CD14-positive monocyte (primary cell): ENCODE measurements at regions not wholly inside any gene's neighbourhood (a gene's known extent, or its start where the extent isn't known, plus 50 kb on each side); places are given as distances from the start of the nearest gene placed in this dataset.
"Not testable (repeated sequence)": the region's sequence is repeated elsewhere in the genome, so short reads cannot be mapped to it uniquely, and the experiment has no call there.

Experiments
- DNase-seq, 3 donors: peaks; one replicate each; pipeline ENCODE4 v3.0.0-alpha.2; 2011 to 2022
- H2AFZ ChIP-seq: 2 replicates; pipeline ENCODE4 v1.6.0; 2012; ENCODE audit warnings: mild to moderate bottlenecking, low read depth, low read length, inconsistent platforms; ENCODE audit not compliant: insufficient read depth, poor library complexity, severe bottlenecking
- H3K27ac ChIP-seq, 2 donors: 1 replicate in 1 of 2; 2 replicates in 1 of 2; pipeline ENCODE4 v1.5.1; 2012 to 2013; ENCODE audit warnings: low read length in 2 of 2, control low read depth in 1 of 2, inconsistent platforms in 1 of 2, low read depth in 1 of 2, mild to moderate bottlenecking in 1 of 2
- H3K27me3 ChIP-seq, 2 donors: one replicate each; pipeline versions ENCODE4 v1.6.0 to v1.6.1; 2011 to 2013; ENCODE audit warnings: low read length in 2 of 2; ENCODE audit not compliant: control insufficient read depth in 2 of 2, insufficient read depth in 2 of 2
- H3K36me3 ChIP-seq, 2 donors: replicated peaks in 1 of 2; 1 replicate in 1 of 2; 2 replicates in 1 of 2; pipeline versions ENCODE4 v1.5.1 to v1.6.1; 2012 to 2013; ENCODE audit warnings: low read length in 2 of 2, control low read depth in 1 of 2, inconsistent platforms in 1 of 2, mild to moderate bottlenecking in 1 of 2; ENCODE audit not compliant: insufficient read depth in 2 of 2, control insufficient read depth in 1 of 2
- H3K4me1 ChIP-seq, 2 donors: 1 replicate in 1 of 2; 2 replicates in 1 of 2; pipeline versions ENCODE4 v1.5.1 to v1.6.1; 2012 to 2013; ENCODE audit warnings: low read length in 2 of 2, control low read depth in 1 of 2, inconsistent platforms in 1 of 2, mild to moderate bottlenecking in 1 of 2, moderate library complexity in 1 of 2; ENCODE audit not compliant: insufficient read depth in 2 of 2, control insufficient read depth in 1 of 2
- H3K4me2 ChIP-seq: replicated peaks from 2 replicates; pipeline ENCODE3; 2012; ENCODE audit warnings: low read length, moderate library complexity, mild to moderate bottlenecking; ENCODE audit not compliant: poor library complexity, severe bottlenecking; ENCODE audit errors: extremely low read depth
- H3K4me3 ChIP-seq, 3 experiments: fragments of 200-600 bp in 1 of 3; sonication (generic) in 1 of 3; replicated peaks in 1 of 3; 1 replicate in 2 of 3; 2 replicates in 1 of 3; pipeline ENCODE4 v1.5.1; 2011 to 2013; ENCODE audit warnings: low read length in 3 of 3, mild to moderate bottlenecking in 3 of 3, control low read depth in 2 of 3, low read depth in 2 of 3, inconsistent platforms in 1 of 3, moderate library complexity in 1 of 3
- H3K79me2 ChIP-seq: 2 replicates; pipeline ENCODE4 v1.6.0; 2012; ENCODE audit warnings: mild to moderate bottlenecking, control low read depth, inconsistent platforms, low read length, moderate library complexity; ENCODE audit not compliant: insufficient read depth
- H3K9ac ChIP-seq: 2 replicates; pipeline ENCODE4 v1.6.0; 2017; ENCODE audit warnings: low read length, mild to moderate bottlenecking; ENCODE audit not compliant: insufficient read depth, poor library complexity, severe bottlenecking
- H3K9me3 ChIP-seq, 2 donors: replicated peaks in 1 of 2; 1 replicate in 1 of 2; 2 replicates in 1 of 2; pipeline versions ENCODE4 v1.5.1 to v1.6.1; 2012 to 2013; ENCODE audit warnings: low read length in 2 of 2, control low read depth in 1 of 2; ENCODE audit not compliant: control insufficient read depth in 1 of 2, insufficient read depth in 1 of 2
- H4K20me1 ChIP-seq: 2 replicates; pipeline ENCODE4 v1.6.0; 2012; ENCODE audit warnings: mild to moderate bottlenecking, low read length, control low read depth, moderate library complexity; ENCODE audit not compliant: insufficient read depth
- H3K27ac Mint-ChIP-seq, 7 donors: one replicate each; pipeline ENCODE4 v1.8.0; 2020; ENCODE audit warnings: mild to moderate bottlenecking in 7 of 7, mixed read lengths in 7 of 7, moderate library complexity in 6 of 7, inconsistent platforms in 2 of 7
- H3K27me3 Mint-ChIP-seq, 3 donors: one replicate each; pipeline ENCODE4 v1.8.0; 2021 to 2022; ENCODE audit warnings: low read depth in 3 of 3, mild to moderate bottlenecking in 3 of 3, mixed read lengths in 3 of 3, moderate library complexity in 3 of 3, inconsistent platforms in 1 of 3
- H3K36me3 Mint-ChIP-seq, 2 donors: one replicate each; pipeline ENCODE4 v1.8.0; 2020; ENCODE audit warnings: mixed read lengths in 2 of 2, inconsistent platforms in 1 of 2, mild to moderate bottlenecking in 1 of 2
- H3K4me1 Mint-ChIP-seq: one replicate; pipeline ENCODE4 v1.8.0; 2020; ENCODE audit warnings: mild to moderate bottlenecking, mixed read lengths
- H3K4me3 Mint-ChIP-seq, 2 donors: one replicate each; pipeline ENCODE4 v1.8.0; 2020; ENCODE audit warnings: mild to moderate bottlenecking in 2 of 2, mixed read lengths in 2 of 2, moderate library complexity in 1 of 2
- H3K9me3 Mint-ChIP-seq, 7 donors: one replicate each; pipeline ENCODE4 v1.8.0; 2020 to 2022; ENCODE audit warnings: mixed read lengths in 7 of 7, mild to moderate bottlenecking in 6 of 7, moderate library complexity in 6 of 7, inconsistent platforms in 2 of 7
- WGBS: methylation state at CpG from one replicate; pipeline ENCODE4 v1.1.5; 2013; ENCODE audit warnings: missing lambda C conversion rate; ENCODE audit not compliant: insufficient coverage; 5-methylcytosine and 5-hydroxymethylcytosine counted together
- intact Hi-C, 2 donors: fragments of 100-400 bp; cut with micrococcal nuclease; formaldehyde crosslinking; loops; one replicate each; pipeline versions ENCODE4 v1.15.0 to v1.15.1; 2023
- TF ChIP-seq, protein P1 (sequence below): fragments of 200-600 bp; IDR thresholded peaks from one replicate; pipeline ENCODE4 v1.8.0; 2022; ENCODE audit warnings: antibody characterized with exemption, mild to moderate bottlenecking

DNA sequence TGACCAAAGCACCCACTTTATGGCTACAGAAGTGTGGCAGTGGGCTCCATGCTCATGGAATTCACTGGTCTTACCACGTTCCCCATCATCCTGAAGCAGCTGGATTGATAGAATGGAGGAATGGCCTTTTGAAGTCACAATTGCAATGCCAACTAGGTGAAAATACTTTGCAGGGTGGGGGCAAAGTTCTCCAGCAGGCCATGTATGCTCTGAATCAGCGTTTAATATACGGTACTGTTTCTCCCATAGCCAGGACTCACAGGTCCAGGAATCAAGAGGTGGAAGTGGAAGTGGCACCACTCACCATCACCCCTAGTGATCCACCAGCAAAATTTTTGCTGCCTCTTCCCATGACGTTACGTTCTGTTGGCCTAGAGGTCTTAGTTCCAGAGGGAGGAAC, 60.5 kb upstream of the GMDS start:
- Histone ChIP-seq H3K79me2 (no peaks in the 10 kb centered on the region), H3K36me3 (no peaks in the 10 kb centered on the region), H3K4me2 (no peak overlapping the region), H2AFZ (no peak overlapping the region), H3K4me3 (no peak overlapping the region), H3K4me1 (no peaks in the 10 kb centered on the region), H3K27me3 (no peaks in the 10 kb centered on the region), H4K20me1 (no peaks in the 10 kb centered on the region), H3K9ac (no peak overlapping the region), H3K9me3 (peaks cover 11 to 22% of the 10 kb centered on the region in 2 donors), H3K27ac (no peak overlapping the region)
- peaks cover 0 to 3% (median 2%) of the 10 kb centered on the region in 3 donors for H3K27me3 Mint-ChIP-seq
- H3K4me1 Mint-ChIP-seq = no peaks in the 10 kb centered on the region
- TF ChIP-seq, protein P1, sequence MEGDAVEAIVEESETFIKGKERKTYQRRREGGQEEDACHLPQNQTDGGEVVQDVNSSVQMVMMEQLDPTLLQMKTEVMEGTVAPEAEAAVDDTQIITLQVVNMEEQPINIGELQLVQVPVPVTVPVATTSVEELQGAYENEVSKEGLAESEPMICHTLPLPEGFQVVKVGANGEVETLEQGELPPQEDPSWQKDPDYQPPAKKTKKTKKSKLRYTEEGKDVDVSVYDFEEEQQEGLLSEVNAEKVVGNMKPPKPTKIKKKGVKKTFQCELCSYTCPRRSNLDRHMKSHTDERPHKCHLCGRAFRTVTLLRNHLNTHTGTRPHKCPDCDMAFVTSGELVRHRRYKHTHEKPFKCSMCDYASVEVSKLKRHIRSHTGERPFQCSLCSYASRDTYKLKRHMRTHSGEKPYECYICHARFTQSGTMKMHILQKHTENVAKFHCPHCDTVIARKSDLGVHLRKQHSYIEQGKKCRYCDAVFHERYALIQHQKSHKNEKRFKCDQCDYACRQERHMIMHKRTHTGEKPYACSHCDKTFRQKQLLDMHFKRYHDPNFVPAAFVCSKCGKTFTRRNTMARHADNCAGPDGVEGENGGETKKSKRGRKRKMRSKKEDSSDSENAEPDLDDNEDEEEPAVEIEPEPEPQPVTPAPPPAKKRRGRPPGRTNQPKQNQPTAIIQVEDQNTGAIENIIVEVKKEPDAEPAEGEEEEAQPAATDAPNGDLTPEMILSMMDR = no peak
- H3K27ac Mint-ChIP-seq = peak overlapping the region in 1 of 7 donors; percentile 18
- intact Hi-C loops = no loop called here
- H3K36me3 Mint-ChIP-seq = peaks cover 2 to 3% of the 10 kb centered on the region in 2 donors
- H3K4me3 Mint-ChIP-seq = no peak overlapping the region
- 100% methylated on average over 1 of the region's 5 CpGs for WGBS
- no peak for DNase-seq
- H3K9me3 Mint-ChIP-seq = peaks cover 19 to 36% (median 33%) of the 10 kb centered on the region in 7 donors

DNA sequence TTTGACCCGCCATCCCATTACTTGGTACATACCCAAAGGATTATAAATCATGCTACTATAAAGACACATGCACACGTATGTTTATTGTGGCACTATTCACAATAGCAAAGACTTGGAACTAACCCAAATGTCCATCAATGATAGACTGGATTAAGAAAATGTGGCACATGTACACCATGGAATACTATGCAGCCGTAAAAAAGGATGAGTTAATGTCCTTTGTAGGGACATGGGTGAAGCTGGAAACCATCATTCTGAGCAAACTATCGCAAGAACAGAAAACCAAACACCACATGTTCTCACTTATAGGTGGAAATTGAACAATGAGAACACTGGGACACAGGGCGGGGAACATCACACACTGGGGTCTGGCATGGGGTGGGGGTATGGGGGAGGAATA, 57.1 kb upstream of the GMDS start:
- DNase-seq, H4K20me1 ChIP-seq, H3K9ac ChIP-seq, H3K79me2 ChIP-seq, H3K4me1 ChIP-seq, H3K36me3 ChIP-seq, H3K27me3 Mint-ChIP-seq, H3K27ac Mint-ChIP-seq, H3K4me1 Mint-ChIP-seq, H2AFZ ChIP-seq, H3K27me3 ChIP-seq, intact Hi-C loops, H3K4me2 ChIP-seq, H3K27ac ChIP-seq, H3K36me3 Mint-ChIP-seq, H3K4me3 ChIP-seq, H3K4me3 Mint-ChIP-seq: not testable (repeated sequence)
- peaks cover 28 to 38% of the 10 kb centered on the region in 2 donors for H3K9me3 ChIP-seq
- no CpG with 5 or more reads among the region's 5 CpGs for WGBS
- H3K9me3 Mint-ChIP-seq = peaks cover 34 to 61% (median 47%) of the 10 kb centered on the region in 7 donors
